Astrocyte of the hippocampus (primary cell): ENCODE measurements at regions not wholly inside any gene's neighbourhood (a gene's known extent, or its start where the extent isn't known, plus 50 kb on each side); places are given as distances from the start of the nearest gene placed in this dataset.
"Not testable (repeated sequence)": the region's sequence is repeated elsewhere in the genome, so short reads cannot be mapped to it uniquely, and the experiment has no call there.

ENCODE experiments used
- DNase-seq: peaks from one replicate; pipeline ENCODE4 v3.0.0; 2011; ENCODE audit warnings: low read depth, low spot score

- DNase-seq, result no peak
These were observed 50.4 kb downstream of the SHOC1 start for GRCh38 chr9:111744363-111744762.

- peak; percentile 31 for DNase-seq
These were observed 51.5 kb downstream of the SHOC1 start for GRCh38 chr9:111743275-111743674.

GRCh38 chr9:111740739-111741138 lies 54.0 kb downstream of the SHOC1 start:
- DNase-seq, result no peak

GRCh38 chr9:111736714-111737113 lies 58.0 kb downstream of the SHOC1 start:
- DNase-seq, result no peak

- not testable (repeated sequence) for DNase-seq
These were observed 59.4 kb downstream of the SHOC1 start for GRCh38 chr9:111735344-111735743.

GRCh38 chr9:111731928-111732327 lies 62.8 kb downstream of the SHOC1 start:
- no peak for DNase-seq

- DNase-seq, result peak; percentile 8
These were observed 63.7 kb downstream of the SHOC1 start for GRCh38 chr9:111730937-111731567.

GRCh38 chr9:111728617-111729366 lies 65.9 kb downstream of the SHOC1 start:
- DNase-seq, result peak; percentile 82

GRCh38 chr9:111728143-111728542 lies 66.6 kb downstream of the SHOC1 start:
- DNase-seq, result peak; percentile 28

- no peak for DNase-seq
These were observed 65.5 kb downstream of the GNG10 start for GRCh38 chr9:111726949-111727348.

GRCh38 chr9:111720174-111720573 lies 58.8 kb downstream of the GNG10 start:
- no peak for DNase-seq
